DMS114 treated with DMSO at 0.1 percent for 48 hours (cell line): ENCODE measurements at regions not wholly inside any gene's neighbourhood (a gene's known extent, or its start where the extent isn't known, plus 50 kb on each side); places are given as distances from the start of the nearest gene placed in this dataset.
"Not testable (repeated sequence)": the region's sequence is repeated elsewhere in the genome, so short reads cannot be mapped to it uniquely, and the experiment has no call there.

Source experiments
- DNase-seq: peaks from one replicate; lab custom pipeline; 2025; ENCODE audit not compliant: unreplicated experiment; lab: John Stamatoyannopoulos, UW

DNA sequence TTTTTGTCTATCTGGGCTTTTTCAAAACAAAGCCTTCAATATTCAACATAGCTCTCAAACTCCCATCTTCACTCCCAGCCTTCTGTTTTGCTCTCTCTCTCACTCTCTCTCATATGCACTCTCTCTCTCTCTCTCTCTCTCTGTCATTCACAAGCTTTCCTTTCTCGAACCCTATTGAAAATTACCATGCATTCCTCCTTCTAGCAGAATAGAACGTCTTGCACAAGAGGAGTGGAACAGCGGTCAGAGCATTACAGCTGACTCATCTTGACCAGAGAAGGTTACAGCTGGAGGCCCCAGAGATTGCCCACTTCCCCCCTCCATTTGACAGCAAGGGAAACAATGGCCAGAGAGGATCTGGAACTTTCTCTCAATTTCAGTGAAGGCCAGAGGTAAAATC, 51.0 kb upstream of the LIFR start:
- no peak for DNase-seq

DNA sequence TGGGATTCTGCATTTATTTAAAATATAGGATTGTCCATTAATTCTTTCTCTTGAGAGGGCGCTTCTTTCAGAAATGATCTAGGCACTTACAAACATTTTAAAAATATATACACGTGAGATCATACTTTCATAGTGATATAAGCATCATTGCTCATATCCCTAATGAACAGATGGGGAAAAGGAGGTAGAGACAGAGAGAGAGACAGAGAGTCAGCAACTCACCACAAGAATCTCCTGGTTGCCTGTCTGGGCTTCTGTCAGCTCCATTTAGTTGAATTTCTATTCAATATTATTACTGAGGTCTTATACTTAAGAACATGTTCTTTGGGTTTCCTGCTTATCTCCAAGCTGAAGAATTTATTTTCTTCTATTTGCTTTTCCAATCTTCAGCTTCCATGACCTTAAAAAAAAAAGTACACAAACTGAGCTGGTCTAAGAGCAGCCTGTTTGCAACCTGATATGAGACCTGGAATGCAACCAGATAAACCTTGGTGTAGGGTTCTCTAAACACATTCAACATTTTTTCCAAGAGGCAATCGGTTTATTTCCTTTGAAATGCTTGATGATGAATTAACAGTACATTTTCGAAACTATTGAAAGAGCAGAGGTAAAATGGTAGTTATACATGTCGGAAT, 51.6 kb upstream of the LIFR start:
- DNase-seq = no peak

DNA sequence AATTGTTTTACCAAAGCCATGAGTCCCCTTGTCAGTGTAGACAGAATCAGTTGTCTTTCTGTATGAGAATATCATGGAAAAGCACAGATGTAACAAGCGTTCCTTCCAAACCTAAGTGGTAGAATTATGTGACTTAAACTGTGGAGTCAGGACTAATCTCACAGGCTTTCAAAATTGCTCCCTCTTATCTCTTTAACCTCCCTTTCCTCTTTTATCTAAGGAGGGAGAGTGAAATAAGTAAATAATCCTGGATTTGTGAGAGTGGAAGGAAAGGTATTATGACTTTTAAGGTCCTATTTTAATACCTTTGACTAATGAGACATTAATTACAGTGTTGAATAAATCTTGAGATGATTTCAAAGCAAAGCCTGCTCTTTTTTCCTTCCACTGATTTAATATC, 52.4 kb upstream of the LIFR start:
- no peak for DNase-seq

DNA sequence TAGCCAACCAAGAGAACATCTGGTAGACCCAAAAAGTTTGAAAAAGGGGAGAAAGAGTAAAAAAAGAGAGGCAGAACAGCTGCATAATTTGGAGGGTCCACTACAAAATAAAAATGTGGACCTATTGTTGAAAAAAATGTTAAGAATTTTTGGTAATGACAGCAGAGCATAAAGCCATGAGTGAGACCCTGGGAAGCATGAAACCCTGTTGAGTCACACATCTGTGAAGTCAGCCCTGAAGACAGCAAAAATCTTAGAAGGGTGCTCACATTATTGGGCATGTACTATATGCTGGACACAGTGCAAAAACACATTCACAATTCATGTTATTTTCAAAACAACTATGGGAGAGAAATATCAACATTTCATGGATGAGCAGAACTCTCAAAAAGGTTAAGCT, 56.4 kb upstream of the LIFR start:
- no peak for DNase-seq

DNA sequence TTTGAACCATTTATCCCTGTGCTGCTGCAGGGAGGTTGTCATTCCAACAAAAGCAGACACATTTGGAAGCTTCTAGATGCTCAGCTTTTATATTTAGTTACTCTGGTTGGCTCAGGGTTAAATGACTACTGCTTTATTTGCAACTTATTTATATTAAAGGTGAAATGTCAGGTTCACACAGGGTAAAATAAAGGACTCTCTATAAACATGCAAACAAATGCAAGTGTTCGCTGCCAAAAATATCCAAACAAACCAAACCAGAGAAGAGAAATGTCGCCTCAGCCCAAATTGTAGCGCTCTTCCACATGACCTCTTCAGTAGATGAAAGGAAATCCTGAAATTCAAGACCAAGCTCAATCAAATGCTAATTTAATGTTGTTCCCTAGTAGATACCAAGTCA, 57.0 kb upstream of the LIFR start:
- DNase-seq = no peak

DNA sequence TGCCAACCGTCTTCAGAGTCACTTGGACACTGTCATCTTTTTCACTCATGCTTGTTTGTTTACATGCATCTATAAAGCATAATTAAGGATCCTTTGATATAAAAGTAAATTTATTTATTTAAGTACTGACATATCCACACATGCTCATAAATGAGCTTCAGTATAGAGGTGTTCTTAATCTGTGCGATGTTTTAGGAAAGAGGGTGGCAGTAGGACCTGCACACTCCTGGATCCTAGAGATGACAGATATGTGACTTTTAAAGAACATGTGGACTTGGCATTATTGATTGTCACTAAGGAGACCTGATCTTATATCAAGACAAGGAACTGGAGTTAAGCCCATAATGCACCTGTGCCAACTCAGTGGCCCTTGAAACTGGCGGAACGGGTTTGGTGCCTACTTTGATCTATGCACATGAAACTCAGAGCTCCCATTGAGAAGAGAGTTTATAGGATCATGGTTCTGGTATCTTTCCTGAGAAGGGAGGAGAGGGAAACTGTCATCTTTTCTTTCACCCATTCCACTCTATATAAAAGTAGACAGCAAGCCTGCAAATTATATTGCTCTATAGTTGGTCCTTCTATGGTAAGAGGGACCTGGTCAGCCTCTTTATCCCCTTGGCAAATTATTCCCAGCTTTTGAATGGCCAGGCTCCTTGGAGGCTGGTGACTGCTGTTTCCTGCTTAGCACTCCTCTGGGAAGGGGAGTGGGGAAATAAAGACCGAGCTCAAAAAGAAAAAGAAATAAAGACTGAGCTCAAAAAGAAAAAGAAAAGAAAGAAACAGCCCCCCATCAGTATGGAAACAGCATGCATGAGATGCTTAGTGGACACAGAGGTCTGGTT, 57.8 kb upstream of the LIFR start:
- DNase-seq = no peak

DNA sequence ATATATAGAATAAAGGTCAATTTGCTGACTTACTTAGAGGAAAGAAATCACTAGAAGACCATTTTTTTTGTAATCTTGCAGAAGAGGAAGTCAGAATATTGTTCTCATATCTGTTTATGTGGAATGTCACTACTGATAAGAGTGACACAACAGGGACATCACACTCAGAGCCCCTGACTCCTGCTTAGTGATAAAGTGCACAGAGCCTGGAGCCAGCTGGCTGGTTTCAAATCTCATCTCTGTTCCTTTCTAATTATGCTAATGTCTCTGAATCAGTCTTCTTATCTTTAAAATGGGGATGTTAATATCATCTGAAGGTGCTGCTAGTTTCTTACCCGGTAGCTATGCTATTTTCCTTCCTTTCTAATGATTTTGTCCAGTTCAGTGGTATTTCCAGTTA, 58.6 kb upstream of the LIFR start:
- no peak for DNase-seq

DNA sequence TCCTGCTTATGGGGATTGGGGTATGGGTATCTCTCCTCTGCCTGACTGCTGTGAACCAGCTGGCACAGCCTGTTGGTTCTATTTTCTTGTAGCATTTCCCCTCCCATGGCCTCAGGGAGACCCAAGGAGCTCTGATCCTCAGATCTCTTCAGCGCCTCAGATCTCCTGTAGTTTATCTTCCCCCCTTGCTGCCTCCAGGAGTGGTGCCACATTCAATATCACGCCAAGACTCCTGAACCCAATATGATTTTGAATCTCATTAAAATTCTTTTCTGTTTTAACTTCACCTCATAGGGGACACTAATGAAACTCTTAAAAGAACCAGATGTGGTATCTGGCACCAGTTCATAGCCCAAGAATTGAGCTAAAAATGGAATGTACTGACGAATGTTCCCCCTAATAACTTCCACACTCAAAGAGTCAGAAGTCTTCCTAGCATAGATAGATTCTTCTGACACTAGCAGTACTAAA, 59.6 kb upstream of the LIFR start:
- DNase-seq = no peak

DNA sequence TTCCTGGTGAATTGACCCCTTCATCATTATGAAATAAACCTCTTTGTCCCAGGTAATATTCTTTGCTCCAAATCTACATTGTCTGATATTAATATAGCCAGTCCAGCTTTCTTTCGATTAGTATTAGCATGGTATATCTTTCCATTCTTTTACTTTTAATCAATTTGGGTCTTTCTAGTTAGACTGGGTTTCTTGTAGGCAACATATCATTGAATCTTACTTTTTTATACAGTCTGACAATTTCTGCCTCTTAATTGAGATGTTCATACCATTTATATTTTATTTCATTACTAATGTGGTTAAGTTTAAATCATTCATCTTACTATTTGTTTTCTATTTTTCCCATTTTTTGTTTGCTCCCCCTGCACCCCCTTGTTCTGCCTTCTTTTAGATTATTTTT, 61.7 kb upstream of the LIFR start:
- DNase-seq = no peak

DNA sequence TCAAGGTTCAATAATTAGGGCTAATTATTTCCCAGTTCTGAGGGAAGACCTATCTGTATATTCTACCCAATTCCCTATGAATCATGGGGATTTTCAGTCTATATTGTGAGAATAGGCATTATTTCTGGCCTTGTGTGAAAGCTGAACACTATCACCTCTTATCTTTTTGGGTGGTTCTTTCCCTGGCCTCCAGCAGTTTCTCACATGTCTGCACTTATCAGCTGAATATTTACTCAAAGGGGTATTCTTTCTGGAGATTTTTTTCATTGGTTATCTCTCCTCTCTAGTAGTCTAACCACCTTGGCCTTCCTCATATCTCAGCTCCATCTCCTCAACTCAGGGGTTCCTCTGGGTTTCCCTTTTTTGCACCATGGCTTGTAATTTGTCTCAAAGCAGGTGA, 64.9 kb upstream of the LIFR start:
- DNase-seq = no peak

DNA sequence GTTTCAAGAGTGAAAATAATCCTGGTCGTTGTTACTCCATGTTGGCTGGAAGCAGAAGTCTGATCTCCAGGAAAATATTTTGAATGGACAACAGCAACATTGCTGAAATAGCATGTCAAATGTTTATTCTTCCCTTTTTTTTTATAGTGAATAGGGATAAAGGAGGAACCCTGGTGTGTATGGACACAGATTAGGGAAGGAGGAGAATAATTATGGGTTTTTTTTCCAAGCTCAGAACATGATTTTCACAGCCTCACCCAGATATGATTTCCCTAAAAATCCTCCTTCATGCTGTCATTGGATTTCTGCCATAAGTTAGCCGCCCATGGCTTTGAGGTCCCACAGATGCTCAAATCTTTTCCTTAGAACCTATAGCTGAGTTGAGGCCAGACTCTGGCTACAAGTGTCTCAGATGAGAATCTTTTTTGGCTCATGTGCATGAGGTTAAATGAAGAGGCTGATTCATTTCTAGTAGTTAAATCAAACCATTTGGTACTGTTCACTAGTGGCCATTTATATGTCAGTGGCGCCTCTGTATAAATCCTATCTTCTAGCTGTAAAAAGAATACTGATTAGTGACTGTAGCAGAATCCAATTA, 65.5 kb upstream of the LIFR start:
- DNase-seq = no peak

DNA sequence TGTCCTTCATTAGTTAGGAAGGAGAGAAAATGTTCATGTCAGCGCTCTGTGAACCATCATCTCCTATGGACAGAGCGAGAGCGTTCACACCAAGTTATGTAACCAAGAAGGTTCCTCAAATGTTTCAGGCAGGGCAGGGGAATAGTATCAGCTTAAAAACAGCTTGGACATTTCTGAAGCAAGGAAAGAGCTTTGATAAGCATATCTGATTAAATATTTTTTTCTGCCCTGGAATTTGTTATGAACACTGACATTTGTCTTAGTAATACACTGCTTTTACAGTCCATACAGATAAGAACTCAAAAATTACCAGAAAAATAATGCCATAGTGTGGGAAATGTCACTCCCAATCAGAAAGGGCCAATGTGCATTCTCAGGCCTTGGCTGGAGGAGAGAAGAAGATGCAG, 66.3 kb upstream of the LIFR start:
- DNase-seq = no peak

DNA sequence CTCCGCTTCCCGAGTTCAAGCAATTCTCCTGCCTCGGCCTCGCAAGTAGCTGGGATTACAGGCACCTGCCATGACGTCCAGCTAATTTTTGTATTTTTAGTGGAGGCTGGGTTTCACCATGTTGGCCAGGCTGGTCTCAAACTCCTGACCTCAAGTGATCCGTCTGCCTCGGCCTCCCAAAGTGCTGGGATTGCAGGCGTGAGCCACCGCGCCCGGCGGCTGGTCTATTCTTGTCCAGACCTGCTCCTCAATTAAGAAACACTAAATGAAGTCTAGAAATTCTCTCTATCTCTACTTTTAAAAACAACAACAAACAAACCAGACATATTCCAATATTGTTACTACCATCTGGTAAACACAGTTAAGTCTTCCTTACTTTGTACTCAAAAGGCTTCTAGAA, 68.1 kb upstream of the LIFR start:
- DNase-seq = not testable (repeated sequence)

DNA sequence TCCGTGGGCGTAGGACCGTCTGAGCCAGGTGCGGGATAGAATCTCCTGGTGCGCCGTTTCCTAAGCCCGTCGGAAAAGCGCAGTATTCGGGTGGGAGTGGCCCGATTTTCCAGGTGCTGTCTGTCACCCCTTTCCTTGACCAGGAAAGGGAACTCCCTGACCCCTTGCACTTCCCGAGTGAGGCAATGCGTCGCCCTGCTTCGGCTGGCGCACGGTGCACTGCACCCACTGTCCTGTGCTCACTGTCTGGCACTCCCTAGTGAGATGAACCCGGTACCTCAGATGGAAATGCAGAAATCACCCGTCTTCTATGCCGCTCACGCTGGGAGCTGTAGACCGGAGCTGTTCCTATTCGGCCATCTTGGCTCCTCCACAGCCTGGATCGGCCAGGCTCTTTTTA, 74.9 kb upstream of the LIFR start:
- DNase-seq = not testable (repeated sequence)

DNA sequence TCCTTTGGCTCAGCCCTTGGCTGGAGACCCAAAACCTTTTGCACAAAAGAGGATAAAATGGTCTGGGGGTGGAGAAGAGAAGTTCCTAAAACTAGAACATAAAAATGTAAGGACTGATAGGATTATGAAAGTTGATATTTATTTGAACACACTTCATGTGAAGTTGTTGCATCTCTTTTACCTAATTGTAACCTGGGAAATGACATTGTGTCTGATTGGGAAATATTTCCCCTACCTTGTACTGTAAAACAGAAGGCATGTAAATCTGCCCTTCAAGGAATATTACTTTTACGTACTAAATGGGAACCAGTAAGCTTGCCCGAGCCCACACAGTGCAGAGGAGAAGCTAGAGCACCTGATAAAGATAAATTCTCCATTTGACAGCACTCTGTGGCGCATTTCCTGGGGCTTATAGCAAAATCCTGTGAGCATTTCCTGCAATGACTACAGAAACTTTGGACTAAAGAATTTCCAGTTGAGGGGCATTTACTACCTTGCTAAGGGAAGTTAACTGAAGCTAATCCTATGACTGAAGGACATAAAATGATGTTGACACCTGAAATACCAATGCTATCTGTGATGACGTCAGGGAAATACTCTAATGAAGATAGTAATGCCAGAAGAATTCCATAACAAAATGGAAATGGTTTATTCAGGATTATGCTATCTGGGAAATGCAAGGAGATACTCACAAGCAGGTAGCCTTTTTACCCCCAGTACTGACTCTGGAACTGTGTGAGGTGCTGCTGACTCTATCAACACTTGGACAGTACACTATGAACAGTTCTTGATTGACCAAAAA, 78.3 kb upstream of the LIFR start:
- DNase-seq = no peak

DNA sequence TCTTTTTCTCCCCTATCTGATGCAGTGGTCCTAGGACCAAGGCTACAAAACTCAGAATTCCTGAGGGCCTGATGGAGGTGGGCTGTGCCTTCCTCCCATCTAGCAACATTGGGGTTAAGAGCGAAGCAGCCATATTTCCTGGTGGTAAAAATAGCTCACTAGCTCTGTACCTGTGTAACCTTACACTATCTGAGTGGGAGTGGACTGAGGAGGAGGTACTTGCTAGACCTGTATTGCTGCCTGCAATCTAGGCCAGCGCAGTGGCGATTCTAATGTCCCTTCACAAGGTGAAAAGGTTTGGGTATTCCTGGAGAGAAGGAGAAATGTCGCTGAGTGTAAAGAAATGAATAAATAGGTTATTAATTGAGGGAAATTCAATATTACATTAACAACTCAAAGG, 80.2 kb upstream of the LIFR start:
- no peak for DNase-seq

DNA sequence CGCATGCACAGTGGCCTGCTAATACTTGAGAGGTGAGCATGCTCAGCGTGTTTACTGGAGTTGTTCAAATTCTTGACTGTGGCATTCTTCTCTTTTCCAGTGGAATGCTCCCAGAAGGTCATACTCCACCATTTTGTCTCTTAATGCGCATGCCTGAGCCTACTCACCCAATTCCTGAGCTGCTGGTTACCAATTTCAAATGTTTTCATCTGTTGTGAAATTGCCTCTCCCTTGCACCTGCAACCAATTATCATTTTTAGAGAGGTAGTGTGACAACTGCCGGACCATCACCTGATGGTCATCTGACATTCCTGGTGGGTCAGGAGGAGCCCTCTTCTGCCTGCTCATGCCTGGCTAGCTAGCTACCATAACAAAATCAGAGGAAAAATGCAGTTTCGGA, 82.2 kb upstream of the LIFR start:
- no peak for DNase-seq

DNA sequence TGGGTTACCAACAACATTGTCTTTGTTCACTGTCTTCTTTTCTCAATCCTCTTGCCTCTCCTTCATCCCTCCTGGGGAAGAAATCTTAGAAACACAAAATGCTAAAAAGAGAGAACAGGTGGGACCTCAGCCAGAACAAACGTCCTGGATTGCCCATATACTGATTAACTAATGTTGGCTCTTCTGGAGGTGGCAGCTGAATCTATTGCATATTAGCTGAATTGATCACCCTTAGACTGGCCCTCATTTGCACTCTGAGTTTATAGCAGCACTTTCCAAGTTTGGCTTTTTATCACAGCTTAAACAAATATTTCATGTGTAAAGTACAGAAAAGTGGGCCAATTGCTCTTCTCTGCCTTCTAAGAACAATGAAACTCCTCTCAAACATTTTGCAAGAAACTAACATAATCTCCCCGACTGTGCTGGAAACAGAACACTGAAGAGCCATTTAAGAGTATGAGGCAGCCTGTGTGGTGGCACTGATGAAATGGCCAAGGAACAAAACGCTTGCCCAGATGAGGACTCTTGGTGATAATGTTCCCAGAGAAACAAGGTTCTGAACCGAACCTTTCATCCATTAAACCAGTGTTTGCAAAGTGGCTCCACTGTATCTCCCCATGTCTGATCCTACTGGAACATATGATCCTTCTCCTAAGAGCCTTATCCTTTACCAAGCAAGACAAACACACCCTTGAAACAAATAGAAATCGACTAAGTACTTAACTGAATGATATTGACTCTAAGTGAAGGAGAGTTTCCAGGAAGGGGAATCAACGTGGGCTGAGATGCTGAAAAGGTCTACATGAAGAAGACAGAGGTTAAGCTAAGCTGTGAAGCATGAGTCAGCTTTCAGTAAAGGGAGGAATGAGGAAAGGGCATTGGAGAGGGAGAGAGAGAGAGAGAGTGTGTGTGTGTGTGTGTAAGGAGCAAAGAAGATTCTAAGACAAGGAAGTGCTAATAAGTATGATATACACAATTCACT, 83.2 kb upstream of the LIFR start:
- DNase-seq = no peak

DNA sequence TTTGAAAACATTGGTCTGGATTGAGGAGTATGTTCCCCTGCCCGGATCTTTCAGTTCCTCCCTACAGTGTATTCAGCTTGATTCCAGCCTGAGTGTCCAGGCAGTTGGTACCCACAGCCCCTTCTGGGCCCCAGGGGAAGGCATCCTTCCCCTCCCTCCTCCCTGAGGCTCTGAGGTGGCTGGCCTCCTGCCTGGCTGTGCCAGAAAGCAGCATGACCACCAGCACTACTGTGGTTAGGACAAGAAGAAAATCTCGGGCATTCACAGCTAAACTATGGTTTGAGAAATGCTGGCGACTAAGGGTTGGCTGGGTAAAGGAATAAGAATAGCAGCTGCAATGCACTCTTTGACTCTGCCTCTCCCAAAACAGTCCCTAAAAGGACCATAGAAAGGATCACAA, 84.6 kb upstream of the LIFR start:
- no peak for DNase-seq

DNA sequence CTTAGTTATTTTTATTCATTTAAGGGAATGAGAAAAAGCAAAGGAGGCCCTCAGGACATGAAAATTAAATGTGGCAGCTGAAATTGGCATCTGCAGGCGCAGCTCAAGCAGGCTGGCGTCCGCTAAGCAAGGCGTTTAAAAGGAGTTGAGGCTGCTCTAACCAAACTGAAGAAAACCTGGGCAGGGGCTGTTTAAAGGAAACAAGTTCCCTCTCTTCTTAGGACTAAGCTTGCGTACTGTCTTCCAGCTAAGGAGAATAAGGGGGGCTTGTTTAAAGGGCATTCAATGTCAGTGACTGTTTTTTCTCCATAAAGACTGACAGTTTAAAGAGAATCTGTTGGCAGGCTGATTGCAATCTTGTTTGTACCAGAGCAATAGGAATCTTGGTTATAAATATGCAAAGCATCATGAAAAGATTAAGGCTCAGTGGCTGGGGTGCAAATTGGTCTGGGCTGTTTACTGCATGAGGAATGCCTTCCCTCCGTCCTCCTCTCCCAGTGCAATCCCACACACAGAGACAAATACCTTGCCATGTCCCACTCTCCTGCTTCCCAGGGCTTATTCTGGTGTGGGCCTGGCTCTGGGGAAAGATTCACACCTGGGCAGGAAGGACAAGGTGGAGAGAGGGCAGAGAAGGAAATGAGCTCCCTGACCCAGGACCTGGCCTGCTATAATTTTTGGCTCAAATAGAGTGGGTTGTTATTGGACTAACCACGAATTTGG, 85.9 kb upstream of the LIFR start:
- DNase-seq = no peak
